ENCODE measurements at regions not wholly inside any gene's neighbourhood (a gene's known extent, or its start where the extent isn't known, plus 50 kb on each side); places are given as distances from the start of the nearest gene placed in this dataset.

DNA sequence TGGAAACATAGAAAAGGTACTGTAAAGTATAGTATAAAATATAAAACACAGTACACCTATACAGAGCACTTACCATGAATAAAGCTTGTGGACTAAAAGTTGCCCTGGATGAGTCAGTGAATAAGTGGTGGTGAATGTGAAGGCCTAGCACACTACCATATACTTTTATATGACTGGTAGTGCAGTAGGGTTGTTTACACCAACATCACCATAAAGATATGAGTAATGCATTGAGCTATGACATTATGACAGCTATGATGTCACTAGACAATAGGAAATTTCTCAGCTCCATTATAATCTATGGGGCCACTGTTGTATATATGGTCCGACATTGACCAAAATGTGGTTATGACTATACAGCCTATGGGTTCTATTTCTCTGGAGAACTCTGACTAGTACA is 291.8 kb upstream of the ACTBL2 start:
- Histone ChIP-seq H3K27ac (ENCODE audit: low read depth, low read length, poor library complexity, severe bottlenecking) (no peak overlapping the region), H3K4me3 (ENCODE audit: low read depth, low read length, poor library complexity, severe bottlenecking) (no peak overlapping the region), H3K27me3 (replicated peaks; ENCODE audit: insufficient read depth, low read depth, low read length, poor library complexity) (no peaks in the 10 kb centered on the region), H3K36me3 (ENCODE audit: insufficient read depth, low read length, poor library complexity, severe bottlenecking) (no peaks in the 10 kb centered on the region), H3K9me3 (ENCODE audit: low read depth, low read length, poor library complexity, severe bottlenecking) (no peaks in the 10 kb centered on the region), H3K4me1 (ENCODE audit: insufficient read depth, low read length, poor library complexity, severe bottlenecking) (no peaks in the 10 kb centered on the region)
- ChIA-PET POLR2A (ENCODE audit: low non-redundant PET) (no interaction called here), CTCF (no interaction called here)
- intact Hi-C loops (cut with micrococcal nuclease; ENCODE audit: unreplicated experiment), result loop anchor here (10.0 kb wide), 1 partner anchor 270 kb away; no protein-coding TSS in a partner anchor
- TF ChIP-seq, protein P1, sequence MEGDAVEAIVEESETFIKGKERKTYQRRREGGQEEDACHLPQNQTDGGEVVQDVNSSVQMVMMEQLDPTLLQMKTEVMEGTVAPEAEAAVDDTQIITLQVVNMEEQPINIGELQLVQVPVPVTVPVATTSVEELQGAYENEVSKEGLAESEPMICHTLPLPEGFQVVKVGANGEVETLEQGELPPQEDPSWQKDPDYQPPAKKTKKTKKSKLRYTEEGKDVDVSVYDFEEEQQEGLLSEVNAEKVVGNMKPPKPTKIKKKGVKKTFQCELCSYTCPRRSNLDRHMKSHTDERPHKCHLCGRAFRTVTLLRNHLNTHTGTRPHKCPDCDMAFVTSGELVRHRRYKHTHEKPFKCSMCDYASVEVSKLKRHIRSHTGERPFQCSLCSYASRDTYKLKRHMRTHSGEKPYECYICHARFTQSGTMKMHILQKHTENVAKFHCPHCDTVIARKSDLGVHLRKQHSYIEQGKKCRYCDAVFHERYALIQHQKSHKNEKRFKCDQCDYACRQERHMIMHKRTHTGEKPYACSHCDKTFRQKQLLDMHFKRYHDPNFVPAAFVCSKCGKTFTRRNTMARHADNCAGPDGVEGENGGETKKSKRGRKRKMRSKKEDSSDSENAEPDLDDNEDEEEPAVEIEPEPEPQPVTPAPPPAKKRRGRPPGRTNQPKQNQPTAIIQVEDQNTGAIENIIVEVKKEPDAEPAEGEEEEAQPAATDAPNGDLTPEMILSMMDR (conservative IDR thresholded peaks at IDR 0.05; ENCODE audit: low read depth, low read length), result no peak
- TF ChIP-seq EZH2 (IDR thresholded peaks at IDR 0.05; ENCODE audit: borderline replicate concordance, low read depth, low read length, poor library complexity, severe bottlenecking), result no peak
- BruUV-seq (replicated peaks), result no TSS peak
- no peak for DNase-seq (ENCODE audit: low spot score)

DNA sequence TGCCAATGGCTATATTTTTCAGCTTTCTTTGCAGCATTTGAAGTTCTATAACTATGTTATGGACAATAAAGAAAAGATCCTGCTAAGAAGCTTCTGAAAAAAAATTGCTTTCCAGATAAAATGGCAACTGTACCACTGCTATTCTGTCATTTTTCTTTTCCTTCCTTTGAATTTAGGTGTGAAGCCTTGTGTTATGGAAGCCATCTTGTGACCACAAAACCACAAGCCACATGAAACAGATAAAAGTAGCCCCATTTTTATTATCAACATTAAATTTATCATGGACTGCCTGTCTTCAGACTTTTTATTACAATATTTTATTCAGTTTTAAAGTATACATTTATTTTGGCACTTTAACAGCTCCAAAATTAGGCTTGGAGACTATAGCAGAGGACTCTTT is 289.9 kb upstream of the ACTBL2 start:
- CTCF ChIA-PET, result no interaction called here
- TF ChIP-seq, protein P1 (conservative IDR thresholded peaks at IDR 0.05; ENCODE audit: low read depth, low read length), result no peak
- no peak for TF ChIP-seq EZH2 (IDR thresholded peaks at IDR 0.05; ENCODE audit: borderline replicate concordance, low read depth, low read length, poor library complexity, severe bottlenecking)
- POLR2A ChIA-PET (ENCODE audit: low non-redundant PET), result no interaction called here
- Histone ChIP-seq H3K27ac (ENCODE audit: low read depth, low read length, poor library complexity, severe bottlenecking) (no peak overlapping the region), H3K27me3 (replicated peaks; ENCODE audit: insufficient read depth, low read depth, low read length, poor library complexity) (peaks cover 4% of the 10 kb centered on the region), H3K9me3 (ENCODE audit: low read depth, low read length, poor library complexity, severe bottlenecking) (no peaks in the 10 kb centered on the region), H3K4me3 (ENCODE audit: low read depth, low read length, poor library complexity, severe bottlenecking) (no peak overlapping the region), H3K36me3 (ENCODE audit: insufficient read depth, low read length, poor library complexity, severe bottlenecking) (no peaks in the 10 kb centered on the region), H3K4me1 (ENCODE audit: insufficient read depth, low read length, poor library complexity, severe bottlenecking) (no peaks in the 10 kb centered on the region)
- no TSS peak for BruUV-seq (replicated peaks)
- intact Hi-C loops (cut with micrococcal nuclease; ENCODE audit: unreplicated experiment), result loop anchor here (10.0 kb wide), 1 partner anchor 268 kb away; no protein-coding TSS in a partner anchor
- DNase-seq (ENCODE audit: low spot score), result no peak

DNA sequence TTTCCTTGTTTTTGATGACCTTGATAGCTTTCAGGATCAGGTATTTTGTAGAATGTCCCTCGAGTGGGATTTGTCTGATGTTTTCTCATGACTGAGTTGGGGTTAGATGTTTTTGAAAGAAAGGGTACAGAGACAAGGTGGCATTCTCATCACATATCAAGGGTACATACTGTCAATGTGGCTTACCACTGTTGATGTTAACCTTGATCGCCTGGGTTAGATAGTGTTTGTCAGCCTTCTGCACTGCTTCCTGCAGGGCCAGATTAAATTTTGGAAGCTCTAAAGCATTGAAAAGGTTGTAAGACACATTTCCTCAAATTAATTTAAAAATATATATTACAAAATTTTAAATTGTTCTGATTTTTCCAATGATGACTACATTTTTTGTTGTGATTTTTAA is 287.4 kb upstream of the ACTBL2 start:
- ChIA-PET CTCF (no interaction called here), POLR2A (ENCODE audit: low non-redundant PET) (no interaction called here)
- intact Hi-C loops (cut with micrococcal nuclease; ENCODE audit: unreplicated experiment), result loop anchor here (10.0 kb wide), 1 partner anchor 265 kb away; no protein-coding TSS in a partner anchor

More for the DNA sequence above, 287.4 kb upstream of the ACTBL2 start:
- no TSS peak for BruUV-seq (replicated peaks)
- TF ChIP-seq, protein P1 (conservative IDR thresholded peaks at IDR 0.05; ENCODE audit: low read depth, low read length), result no peak
- no peak for TF ChIP-seq EZH2 (IDR thresholded peaks at IDR 0.05; ENCODE audit: borderline replicate concordance, low read depth, low read length, poor library complexity, severe bottlenecking)
- no peak overlapping the region for H3K27ac ChIP-seq (ENCODE audit: low read depth, low read length, poor library complexity, severe bottlenecking)
- H3K4me3 ChIP-seq (ENCODE audit: low read depth, low read length, poor library complexity, severe bottlenecking), result no peak overlapping the region
- no peaks in the 10 kb centered on the region for H3K36me3 ChIP-seq (ENCODE audit: insufficient read depth, low read length, poor library complexity, severe bottlenecking)
- DNase-seq (ENCODE audit: low spot score), result no peak
- no peaks in the 10 kb centered on the region for H3K4me1 ChIP-seq (ENCODE audit: insufficient read depth, low read length, poor library complexity, severe bottlenecking)
- H3K9me3 ChIP-seq (ENCODE audit: low read depth, low read length, poor library complexity, severe bottlenecking), result no peaks in the 10 kb centered on the region
- peaks cover 4% of the 10 kb centered on the region for H3K27me3 ChIP-seq (replicated peaks; ENCODE audit: insufficient read depth, low read depth, low read length, poor library complexity)
